Activated naive CD4-positive, alpha-beta T cell treated with anti-CD3 and anti-CD28 coated beads, Interleukin-2, amount 50 U/mL, for 72 hours (primary cell): ENCODE measurements at regions not wholly inside any gene's neighbourhood (a gene's known extent, or its start where the extent isn't known, plus 50 kb on each side); places are given as distances from the start of the nearest gene placed in this dataset.

Experiments used
- ATAC-seq, 2 donors: fragments of 150-1000 bp; cut with Tn5 transposase; 2 replicates each; pipeline ENCODE4 v1.10.0; 2021; ENCODE audit warnings: mild to moderate bottlenecking in 2 of 2, moderate library complexity in 2 of 2
- DNase-seq, 2 donors: peaks; one replicate each; pipeline ENCODE4 v3.0.0; 2021 to 2022; ENCODE audit warnings: low spot score in 2 of 2
- H3K27ac Mint-ChIP-seq, 2 donors: one replicate each; pipeline ENCODE4 v1.8.0; 2022; ENCODE audit warnings: mild to moderate bottlenecking in 2 of 2, mixed read lengths in 2 of 2
- H3K36me3 Mint-ChIP-seq, 2 donors: one replicate each; pipeline ENCODE4 v1.8.0; 2022; ENCODE audit warnings: mixed read lengths in 2 of 2
- H3K9me3 Mint-ChIP-seq, 2 donors: one replicate each; pipeline ENCODE4 v1.8.0; 2022; ENCODE audit warnings: mixed read lengths in 2 of 2

- Mint-ChIP-seq H3K9me3 (no peaks in the 10 kb centered on the region), H3K36me3 (no peaks in the 10 kb centered on the region), H3K27ac (no peak overlapping the region)
- DNase-seq = no peak
- no peak for ATAC-seq
Observed at GRCh38 chr6:90790696-90791095, 203.8 kb upstream of the MAP3K7 start.

GRCh38 chr6:90790058-90790457 lies 203.2 kb upstream of the MAP3K7 start:
- Mint-ChIP-seq H3K27ac (no peak overlapping the region), H3K9me3 (no peaks in the 10 kb centered on the region), H3K36me3 (no peaks in the 10 kb centered on the region)
- no peak for DNase-seq
- no peak for ATAC-seq

- DNase-seq (no peak), ATAC-seq (no peak)
- H3K27ac Mint-ChIP-seq = no peak overlapping the region
- no peaks in the 10 kb centered on the region for H3K9me3 Mint-ChIP-seq
- H3K36me3 Mint-ChIP-seq = no peaks in the 10 kb centered on the region
Observed at GRCh38 chr6:90788781-90789180, 201.9 kb upstream of the MAP3K7 start.

GRCh38 chr6:90787446-90787845 lies 200.6 kb upstream of the MAP3K7 start:
- Mint-ChIP-seq H3K36me3 (no peaks in the 10 kb centered on the region), H3K9me3 (no peaks in the 10 kb centered on the region), H3K27ac (no peak overlapping the region)
- no peak for ATAC-seq
- DNase-seq = no peak

- H3K9me3 Mint-ChIP-seq = no peaks in the 10 kb centered on the region
- DNase-seq (no peak), ATAC-seq (no peak)
- H3K27ac Mint-ChIP-seq = no peak overlapping the region
- H3K36me3 Mint-ChIP-seq = no peaks in the 10 kb centered on the region
Observed at GRCh38 chr6:90780778-90781177, 193.9 kb upstream of the MAP3K7 start.

GRCh38 chr6:90780141-90780540 lies 193.3 kb upstream of the MAP3K7 start:
- no peak for DNase-seq
- ATAC-seq = no peak
- Mint-ChIP-seq H3K9me3 (no peaks in the 10 kb centered on the region), H3K27ac (no peak overlapping the region), H3K36me3 (no peaks in the 10 kb centered on the region)

GRCh38 chr6:90778417-90779203 lies 191.7 kb upstream of the MAP3K7 start:
- no peak for DNase-seq
- Mint-ChIP-seq H3K9me3 (no peaks in the 10 kb centered on the region), H3K36me3 (no peaks in the 10 kb centered on the region), H3K27ac (no peak overlapping the region)
- ATAC-seq = no peak

- Mint-ChIP-seq H3K9me3 (no peaks in the 10 kb centered on the region), H3K36me3 (no peaks in the 10 kb centered on the region), H3K27ac (no peak overlapping the region)
- ATAC-seq = no peak
- no peak for DNase-seq
Observed at GRCh38 chr6:90770778-90771177, 183.9 kb upstream of the MAP3K7 start.

- no peak for ATAC-seq
- Mint-ChIP-seq H3K36me3 (no peaks in the 10 kb centered on the region), H3K27ac (no peak overlapping the region), H3K9me3 (no peaks in the 10 kb centered on the region)
- no peak for DNase-seq
Observed at GRCh38 chr6:90765895-90766294, 179.0 kb upstream of the MAP3K7 start.

- Mint-ChIP-seq H3K27ac (no peak overlapping the region), H3K9me3 (no peaks in the 10 kb centered on the region), H3K36me3 (no peaks in the 10 kb centered on the region)
- DNase-seq = no peak
- no peak for ATAC-seq
Observed at GRCh38 chr6:90765491-90765890, 178.6 kb upstream of the MAP3K7 start.

- Mint-ChIP-seq H3K36me3 (no peaks in the 10 kb centered on the region), H3K27ac (no peak overlapping the region), H3K9me3 (no peaks in the 10 kb centered on the region)
- no peak for DNase-seq
- no peak for ATAC-seq
Observed at GRCh38 chr6:90764001-90764400, 177.1 kb upstream of the MAP3K7 start.

GRCh38 chr6:90759664-90760063 lies 172.8 kb upstream of the MAP3K7 start:
- Mint-ChIP-seq H3K27ac (no peak overlapping the region), H3K9me3 (no peaks in the 10 kb centered on the region), H3K36me3 (no peaks in the 10 kb centered on the region)
- no peak for DNase-seq
- no peak for ATAC-seq

- Mint-ChIP-seq H3K9me3 (no peaks in the 10 kb centered on the region), H3K27ac (no peak overlapping the region), H3K36me3 (no peaks in the 10 kb centered on the region)
- DNase-seq (no peak), ATAC-seq (no peak)
Observed at GRCh38 chr6:90758741-90759140, 171.9 kb upstream of the MAP3K7 start.

GRCh38 chr6:90753820-90754643 lies 167.2 kb upstream of the MAP3K7 start:
- DNase-seq (no peak), ATAC-seq (no peak)
- Mint-ChIP-seq H3K27ac (no peak overlapping the region), H3K36me3 (no peaks in the 10 kb centered on the region), H3K9me3 (no peaks in the 10 kb centered on the region)

GRCh38 chr6:90739802-90740201 lies 152.9 kb upstream of the MAP3K7 start:
- Mint-ChIP-seq H3K36me3 (no peaks in the 10 kb centered on the region), H3K9me3 (peaks cover 0 to 12% of the 10 kb centered on the region in 2 donors), H3K27ac (no peak overlapping the region)
- ATAC-seq = no peak
- no peak for DNase-seq

- Mint-ChIP-seq H3K36me3 (no peaks in the 10 kb centered on the region), H3K27ac (no peak overlapping the region), H3K9me3 (peaks cover 0 to 17% of the 10 kb centered on the region in 2 donors)
- ATAC-seq (no peak), DNase-seq (no peak)
Observed at GRCh38 chr6:90739339-90739738, 152.5 kb upstream of the MAP3K7 start.

- no peak overlapping the region for H3K27ac Mint-ChIP-seq
- ATAC-seq (no peak), DNase-seq (no peak)
- H3K9me3 Mint-ChIP-seq = peaks cover 0 to 5% of the 10 kb centered on the region in 2 donors
- H3K36me3 Mint-ChIP-seq = no peaks in the 10 kb centered on the region
Observed at GRCh38 chr6:90730151-90730673, 143.3 kb upstream of the MAP3K7 start.

- H3K27ac Mint-ChIP-seq = no peak overlapping the region
- no peak for DNase-seq
- no peaks in the 10 kb centered on the region for H3K9me3 Mint-ChIP-seq
- H3K36me3 Mint-ChIP-seq = no peaks in the 10 kb centered on the region
- ATAC-seq = no peak
Observed at GRCh38 chr6:90729057-90729456, 142.2 kb upstream of the MAP3K7 start.
